ENCODE measurements at regions not wholly inside any gene's neighbourhood (a gene's known extent, or its start where the extent isn't known, plus 50 kb on each side); places are given as distances from the start of the nearest gene placed in this dataset.

GRCh38 chr18:47593744-47594472 lies 336.6 kb downstream of the SMAD2 start:
- peak; percentile 2 for DNase-seq

- DNase-seq = no peak
Observed at GRCh38 chr18:47591429-47591828, 339.0 kb downstream of the SMAD2 start.

GRCh38 chr18:47587587-47587986 lies 336.1 kb upstream of the SKOR2 start:
- no peak for DNase-seq

GRCh38 chr18:47586418-47587070 lies 335.1 kb upstream of the SKOR2 start:
- DNase-seq = no peak

- no peak for DNase-seq
Observed at GRCh38 chr18:47585914-47586313, 334.5 kb upstream of the SKOR2 start.

- DNase-seq = no peak
Observed at GRCh38 chr18:47585136-47585535, 333.7 kb upstream of the SKOR2 start.

GRCh38 chr18:47582093-47582492 lies 330.6 kb upstream of the SKOR2 start:
- no peak for DNase-seq

GRCh38 chr18:47577520-47577919 lies 326.1 kb upstream of the SKOR2 start:
- DNase-seq = no peak

GRCh38 chr18:47574966-47575365 lies 323.5 kb upstream of the SKOR2 start:
- DNase-seq = no peak

GRCh38 chr18:47571957-47572356 lies 320.5 kb upstream of the SKOR2 start:
- no peak for DNase-seq

GRCh38 chr18:47566809-47567208 lies 315.3 kb upstream of the SKOR2 start:
- no peak for DNase-seq

GRCh38 chr18:47560723-47561715 lies 309.6 kb upstream of the SKOR2 start:
- no peak for DNase-seq

- no peak for DNase-seq
Observed at GRCh38 chr18:47558110-47558750, 306.8 kb upstream of the SKOR2 start.

- no peak for DNase-seq
Observed at GRCh38 chr18:47557160-47557559, 305.7 kb upstream of the SKOR2 start.

- no peak for DNase-seq
Observed at GRCh38 chr18:47552783-47553182, 301.3 kb upstream of the SKOR2 start.

- DNase-seq = no peak
Observed at GRCh38 chr18:47550611-47551010, 299.2 kb upstream of the SKOR2 start.

GRCh38 chr18:47549021-47549540 lies 297.6 kb upstream of the SKOR2 start:
- no peak for DNase-seq

GRCh38 chr18:47547539-47548202 lies 296.2 kb upstream of the SKOR2 start:
- no peak for DNase-seq

GRCh38 chr18:47545613-47546012 lies 294.2 kb upstream of the SKOR2 start:
- no peak for DNase-seq

- DNase-seq = no peak
Observed at GRCh38 chr18:47543080-47543479, 291.6 kb upstream of the SKOR2 start.

- no peak for DNase-seq
Observed at GRCh38 chr18:47542551-47542950, 291.1 kb upstream of the SKOR2 start.

- no peak for DNase-seq
Observed at GRCh38 chr18:47531717-47532116, 280.3 kb upstream of the SKOR2 start.
